ENCODE measurements at regions not wholly inside any gene's neighbourhood (a gene's known extent, or its start where the extent isn't known, plus 50 kb on each side); places are given as distances from the start of the nearest gene placed in this dataset.
"Not testable (repeated sequence)": the region's sequence is repeated elsewhere in the genome, so short reads cannot be mapped to it uniquely, and the experiment has no call there.

DNA sequence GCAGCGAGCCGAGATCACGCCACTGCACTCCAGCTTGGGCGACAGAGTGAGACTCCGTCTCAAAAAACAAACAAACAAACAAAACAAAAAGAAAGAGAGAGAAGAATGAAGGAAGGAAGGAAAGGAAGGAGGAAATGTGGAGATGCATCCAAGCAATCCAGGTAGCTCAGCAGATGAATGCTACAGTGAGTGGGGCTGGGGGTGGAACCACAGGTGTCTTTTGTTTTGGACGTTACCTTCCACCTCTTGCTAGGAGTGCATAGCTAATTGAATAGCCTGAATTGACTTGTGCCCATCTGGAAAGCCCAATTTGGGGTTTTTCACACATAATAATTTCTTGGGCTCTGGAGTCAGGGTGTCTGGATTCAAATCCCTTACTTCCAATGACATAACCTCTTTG, 66.0 kb upstream of the GTF3A start:
- DNase-seq (ENCODE audit: low read depth, low spot score), result no peak
- TF ChIP-seq EZH2 (IDR thresholded peaks at IDR 0.05), result no peak
- no peak for TF ChIP-seq POLR2AphosphoS5 (IDR thresholded peaks at IDR 0.05; ENCODE audit: borderline replicate concordance, low read depth, low read length)
- TF ChIP-seq FOXP2 (optimal IDR thresholded peaks at IDR 0.05; ENCODE audit: control extremely low read depth, extremely low read length, insufficient read depth), result no peak
- Histone ChIP-seq H3K36me3 (ENCODE audit: insufficient read depth, low read length) (no peaks in the 10 kb centered on the region), H3K27ac (no peak overlapping the region), H3K4me3 (no peak overlapping the region), H3K9me3 (ENCODE audit: low read depth, low read length) (no peaks in the 10 kb centered on the region), H3K9ac (ENCODE audit: insufficient read length) (no peak overlapping the region)

DNA sequence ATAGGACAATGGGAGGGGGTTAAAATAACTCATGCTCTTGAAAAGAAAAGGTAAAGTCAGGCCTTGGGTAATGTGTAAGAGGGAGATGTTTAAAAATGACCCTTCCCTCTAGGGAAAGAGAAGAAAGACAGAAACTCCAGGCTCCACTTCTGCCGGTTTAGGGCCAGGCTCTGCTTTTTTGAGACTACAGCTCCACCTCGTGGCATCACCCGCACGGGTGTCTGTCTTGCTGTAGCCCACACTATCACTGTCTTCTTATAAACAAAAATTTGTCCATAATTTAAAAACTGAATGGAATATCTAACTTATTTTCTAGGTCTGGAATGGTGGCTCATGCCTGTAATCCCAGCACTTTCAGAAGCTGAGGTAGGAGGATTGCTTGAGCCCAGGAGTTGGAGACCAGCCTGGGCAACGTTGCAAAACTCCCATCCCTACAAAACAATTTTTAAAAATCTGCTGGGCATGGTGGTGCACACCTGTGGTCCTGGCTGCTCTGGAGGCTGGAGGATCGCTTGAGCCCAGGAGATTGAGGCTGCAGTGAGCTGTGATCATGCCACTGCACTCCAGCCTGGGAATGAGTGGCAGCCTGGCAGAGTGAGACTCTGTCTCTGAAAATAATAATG, 65.1 kb upstream of the GTF3A start:
- Histone ChIP-seq H3K4me3 (no peak overlapping the region), H3K36me3 (ENCODE audit: insufficient read depth, low read length) (no peaks in the 10 kb centered on the region), H3K9ac (ENCODE audit: insufficient read length) (no peak overlapping the region), H3K27ac (no peak overlapping the region), H3K9me3 (ENCODE audit: low read depth, low read length) (no peaks in the 10 kb centered on the region)
- no peak for DNase-seq (ENCODE audit: low read depth, low spot score)
- TF ChIP-seq EZH2 (IDR thresholded peaks at IDR 0.05), result no peak
- TF ChIP-seq POLR2AphosphoS5 (IDR thresholded peaks at IDR 0.05; ENCODE audit: borderline replicate concordance, low read depth, low read length), result no peak
- no peak for TF ChIP-seq FOXP2 (optimal IDR thresholded peaks at IDR 0.05; ENCODE audit: control extremely low read depth, extremely low read length, insufficient read depth)

GRCh38 chr13:27360562-27360961, 63.9 kb upstream of the GTF3A start:
- Histone ChIP-seq H3K9ac (ENCODE audit: insufficient read length) (no peak overlapping the region), H3K27ac (no peak overlapping the region), H3K4me3 (no peak overlapping the region), H3K9me3 (ENCODE audit: low read depth, low read length) (no peaks in the 10 kb centered on the region), H3K36me3 (ENCODE audit: insufficient read depth, low read length) (no peaks in the 10 kb centered on the region)
- TF ChIP-seq EZH2 (IDR thresholded peaks at IDR 0.05), result no peak
- no peak for TF ChIP-seq POLR2AphosphoS5 (IDR thresholded peaks at IDR 0.05; ENCODE audit: borderline replicate concordance, low read depth, low read length)
- no peak for TF ChIP-seq FOXP2 (optimal IDR thresholded peaks at IDR 0.05; ENCODE audit: control extremely low read depth, extremely low read length, insufficient read depth)
- no peak for DNase-seq (ENCODE audit: low read depth, low spot score)

- no peak overlapping the region for H3K27ac ChIP-seq
- DNase-seq (ENCODE audit: low read depth, low spot score), result no peak
- no peaks in the 10 kb centered on the region for H3K9me3 ChIP-seq (ENCODE audit: low read depth, low read length)
- TF ChIP-seq POLR2AphosphoS5 (IDR thresholded peaks at IDR 0.05; ENCODE audit: borderline replicate concordance, low read depth, low read length), result no peak
- no peaks in the 10 kb centered on the region for H3K36me3 ChIP-seq (ENCODE audit: insufficient read depth, low read length)
- no peak overlapping the region for H3K9ac ChIP-seq (ENCODE audit: insufficient read length)
- H3K4me3 ChIP-seq, result no peak overlapping the region
Observed at GRCh38 chr13:27362064-27362751, 62.2 kb upstream of the GTF3A start.

- H3K9ac ChIP-seq (ENCODE audit: insufficient read length); H3K27ac ChIP-seq; H3K9me3 ChIP-seq (ENCODE audit: low read depth, low read length); DNase-seq (ENCODE audit: low read depth, low spot score); H3K36me3 ChIP-seq (ENCODE audit: insufficient read depth, low read length); H3K4me3 ChIP-seq: not testable (repeated sequence)
Observed at GRCh38 chr13:27363637-27364036, 60.8 kb upstream of the GTF3A start.

GRCh38 chr13:27367570-27367969, 56.8 kb upstream of the GTF3A start:
- H3K36me3 ChIP-seq (ENCODE audit: insufficient read depth, low read length), result no peaks in the 10 kb centered on the region
- TF ChIP-seq FOXP2 (optimal IDR thresholded peaks at IDR 0.05; ENCODE audit: control extremely low read depth, extremely low read length, insufficient read depth), result no peak
- TF ChIP-seq POLR2AphosphoS5 (IDR thresholded peaks at IDR 0.05; ENCODE audit: borderline replicate concordance, low read depth, low read length), result no peak
- TF ChIP-seq EZH2 (IDR thresholded peaks at IDR 0.05), result no peak
- H3K9ac ChIP-seq (ENCODE audit: insufficient read length), result no peak overlapping the region
- no peak overlapping the region for H3K27ac ChIP-seq
- no peak overlapping the region for H3K4me3 ChIP-seq
- DNase-seq (ENCODE audit: low read depth, low spot score), result no peak
- H3K9me3 ChIP-seq (ENCODE audit: low read depth, low read length), result no peaks in the 10 kb centered on the region

DNA sequence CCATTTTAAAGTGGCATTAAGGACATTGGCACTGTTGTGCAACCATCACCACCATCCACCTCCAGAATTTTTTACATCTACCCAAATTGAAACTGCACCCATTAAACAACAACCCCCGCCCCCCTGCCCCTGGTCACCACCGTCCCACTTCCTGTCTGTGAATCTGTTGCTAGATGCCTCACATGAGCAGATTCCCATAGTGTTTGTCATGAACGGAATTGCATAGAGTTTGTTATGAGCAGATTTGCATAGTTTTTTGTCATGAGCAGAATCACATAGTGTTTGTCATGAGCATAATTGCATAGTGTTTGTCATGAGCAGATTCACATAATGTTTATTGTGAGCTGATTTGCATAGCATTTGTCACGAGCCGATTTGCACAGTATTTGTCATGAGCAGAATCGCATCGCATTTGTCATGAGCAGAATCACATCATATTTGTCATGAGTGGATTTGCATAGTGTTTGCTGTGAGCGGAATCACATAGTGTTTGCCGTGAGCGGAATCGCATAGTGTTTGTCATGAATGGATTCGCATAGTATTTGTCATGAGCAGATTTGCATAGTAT, 54.0 kb upstream of the GTF3A start:
- no peaks in the 10 kb centered on the region for H3K9me3 ChIP-seq (ENCODE audit: low read depth, low read length)
- H3K27ac ChIP-seq, result no peak overlapping the region
- H3K9ac ChIP-seq (ENCODE audit: insufficient read length), result no peak overlapping the region
- H3K4me3 ChIP-seq, result no peak overlapping the region
- no peak for DNase-seq (ENCODE audit: low read depth, low spot score)
- no peak for TF ChIP-seq EZH2 (IDR thresholded peaks at IDR 0.05)
- TF ChIP-seq FOXP2 (optimal IDR thresholded peaks at IDR 0.05; ENCODE audit: control extremely low read depth, extremely low read length, insufficient read depth), result no peak
- no peak for TF ChIP-seq POLR2AphosphoS5 (IDR thresholded peaks at IDR 0.05; ENCODE audit: borderline replicate concordance, low read depth, low read length)
- no peaks in the 10 kb centered on the region for H3K36me3 ChIP-seq (ENCODE audit: insufficient read depth, low read length)

GRCh38 chr13:27371932-27372331, 52.5 kb upstream of the GTF3A start:
- no peak for TF ChIP-seq EZH2 (IDR thresholded peaks at IDR 0.05)
- no peak for TF ChIP-seq POLR2AphosphoS5 (IDR thresholded peaks at IDR 0.05; ENCODE audit: borderline replicate concordance, low read depth, low read length)
- TF ChIP-seq FOXP2 (optimal IDR thresholded peaks at IDR 0.05; ENCODE audit: control extremely low read depth, extremely low read length, insufficient read depth), result no peak
- H3K9me3 ChIP-seq (ENCODE audit: low read depth, low read length), result no peaks in the 10 kb centered on the region
- H3K4me3 ChIP-seq, result no peak overlapping the region
- no peak overlapping the region for H3K27ac ChIP-seq
- H3K36me3 ChIP-seq (ENCODE audit: insufficient read depth, low read length), result no peaks in the 10 kb centered on the region
- no peak overlapping the region for H3K9ac ChIP-seq (ENCODE audit: insufficient read length)
- DNase-seq (ENCODE audit: low read depth, low spot score), result no peak

DNA sequence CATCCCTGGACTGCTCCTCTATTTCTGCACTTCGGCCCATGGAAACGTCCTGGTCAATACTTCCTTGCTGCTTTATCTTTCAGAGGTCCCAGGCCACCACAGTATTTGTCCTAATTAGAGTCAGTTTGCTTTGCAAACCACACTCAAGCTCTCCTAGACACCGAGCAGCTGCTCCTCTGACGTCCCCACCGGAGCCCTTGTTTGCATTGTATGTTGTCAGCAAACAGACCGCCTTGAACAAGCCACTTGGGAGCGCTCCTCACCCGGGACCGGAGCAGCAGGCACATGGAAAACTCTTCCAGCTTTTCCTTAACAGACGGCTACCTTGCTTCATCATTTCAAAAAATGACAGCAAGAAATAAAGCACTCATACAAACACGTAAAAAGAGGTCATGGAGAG, 51.5 kb upstream of the GTF3A start:
- H3K27ac ChIP-seq, result no peak overlapping the region
- H3K4me3 ChIP-seq, result no peak overlapping the region
- H3K36me3 ChIP-seq (ENCODE audit: insufficient read depth, low read length), result no peaks in the 10 kb centered on the region
- H3K9me3 ChIP-seq (ENCODE audit: low read depth, low read length), result no peaks in the 10 kb centered on the region
- TF ChIP-seq FOXP2 (optimal IDR thresholded peaks at IDR 0.05; ENCODE audit: control extremely low read depth, extremely low read length, insufficient read depth) (no peak), POLR2AphosphoS5 (IDR thresholded peaks at IDR 0.05; ENCODE audit: borderline replicate concordance, low read depth, low read length) (no peak), EZH2 (IDR thresholded peaks at IDR 0.05) (no peak)
- no peak overlapping the region for H3K9ac ChIP-seq (ENCODE audit: insufficient read length)
- DNase-seq (ENCODE audit: low read depth, low spot score), result no peak
